Astrocyte of the spinal cord (primary cell): ENCODE measurements at regions not wholly inside any gene's neighbourhood (a gene's known extent, or its start where the extent isn't known, plus 50 kb on each side); places are given as distances from the start of the nearest gene placed in this dataset.
A peak's percentile ranks its signal among the peaks of the same experiment; 100 is the strongest.

Source experiments
- DNase-seq: peaks from one replicate; pipeline ENCODE4 v3.0.0; 2011; ENCODE audit warnings: low read depth, low spot score
- H3K4me3 ChIP-seq: 2 replicates; pipeline ENCODE4 v1.5.1; 2011; ENCODE audit warnings: low read depth, mild to moderate bottlenecking, low read length, moderate library complexity
- CTCF ChIP-seq: IDR thresholded peaks from 2 replicates; pipeline ENCODE4 v1.5.1; 2012; ENCODE audit warnings: low read depth, mild to moderate bottlenecking, low read length, inconsistent platforms
- in situ Hi-C: cut with HindIII; loops from 2 replicates; pipeline ENCODE4 v1.10.0; 2017; ENCODE audit warnings: low sequenced_read_pairs

GRCh38 chr3:43953380-43953779 is 262.6 kb downstream of the ABHD5 start:
- no peak overlapping the region for H3K4me3 ChIP-seq
- DNase-seq: no peak
- no peak for TF ChIP-seq CTCF
- in situ Hi-C loops: no loop called here

DNA sequence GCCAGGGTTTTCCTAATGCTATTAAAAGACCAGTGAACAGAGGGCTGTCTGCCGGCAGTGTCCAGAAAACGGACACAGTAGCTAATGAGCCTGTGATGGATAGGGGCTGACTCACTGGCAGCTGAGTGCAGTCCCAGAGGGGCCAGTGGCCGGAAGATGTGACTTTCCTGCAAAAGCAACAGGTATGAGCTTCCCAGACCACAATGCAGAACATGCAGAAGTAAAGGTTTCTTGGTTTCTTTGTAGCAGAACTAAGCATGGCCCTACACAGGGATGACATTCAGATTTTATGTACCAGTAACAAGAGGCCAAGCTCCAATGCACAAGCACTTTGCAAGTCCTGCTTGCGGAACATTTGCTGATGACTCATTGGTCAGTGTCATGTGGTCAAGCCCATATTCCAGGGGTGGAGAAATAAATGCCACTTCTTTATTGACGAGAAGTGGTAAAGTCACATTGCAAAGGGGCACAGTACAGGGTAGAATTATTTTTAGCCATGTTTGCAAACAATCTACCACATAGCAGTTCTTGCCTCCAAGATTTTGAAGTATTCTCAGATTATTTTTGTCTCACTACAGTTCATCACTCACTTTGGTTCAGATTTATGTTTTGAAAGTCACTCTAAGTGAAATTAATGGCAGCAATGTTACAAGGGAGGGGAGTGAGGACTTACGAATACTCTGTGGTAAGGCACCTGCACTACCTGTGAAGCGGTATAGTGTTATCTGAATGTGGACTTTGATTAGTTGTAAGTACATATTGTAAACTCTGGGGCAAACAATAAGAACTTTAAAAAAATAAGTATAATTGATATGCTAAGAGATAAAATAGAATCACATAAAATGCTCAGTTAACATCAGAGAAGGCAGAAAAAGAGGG is 263.3 kb downstream of the ABHD5 start:
- no peak for TF ChIP-seq CTCF
- H3K4me3 ChIP-seq: no peak overlapping the region
- in situ Hi-C loops: no loop called here
- peak; percentile 76 for DNase-seq

DNA sequence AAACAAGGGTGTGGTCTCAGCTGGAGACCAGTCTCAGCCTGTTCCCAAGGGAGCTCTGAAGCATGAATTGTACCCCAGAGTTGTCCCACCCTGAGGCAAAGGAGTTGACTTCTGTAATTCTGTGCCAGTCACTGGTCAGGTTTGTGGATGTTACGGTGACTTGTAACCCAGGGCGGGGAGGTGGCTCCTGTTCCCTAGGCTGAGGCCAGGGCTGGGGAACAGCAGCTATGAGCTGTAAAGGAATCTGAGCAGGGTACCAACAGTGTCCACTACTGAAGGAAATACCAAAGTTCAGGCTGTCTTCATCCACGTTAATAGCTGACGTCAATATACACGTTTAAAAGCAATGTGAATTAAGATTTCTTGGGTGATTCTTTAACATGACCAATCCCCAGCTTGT is 266.2 kb downstream of the ABHD5 start:
- in situ Hi-C loops: no loop called here
- no peak overlapping the region for H3K4me3 ChIP-seq
- no peak for TF ChIP-seq CTCF
- no peak for DNase-seq

- DNase-seq: no peak
- no peak overlapping the region for H3K4me3 ChIP-seq
- no peak for TF ChIP-seq CTCF
- in situ Hi-C loops: no loop called here
Observed at GRCh38 chr3:43957553-43957952, 266.8 kb downstream of the ABHD5 start.

GRCh38 chr3:43958005-43958770 is 267.4 kb downstream of the ABHD5 start:
- DNase-seq: no peak
- no peak for TF ChIP-seq CTCF
- in situ Hi-C loops: no loop called here
- no peak overlapping the region for H3K4me3 ChIP-seq

DNA sequence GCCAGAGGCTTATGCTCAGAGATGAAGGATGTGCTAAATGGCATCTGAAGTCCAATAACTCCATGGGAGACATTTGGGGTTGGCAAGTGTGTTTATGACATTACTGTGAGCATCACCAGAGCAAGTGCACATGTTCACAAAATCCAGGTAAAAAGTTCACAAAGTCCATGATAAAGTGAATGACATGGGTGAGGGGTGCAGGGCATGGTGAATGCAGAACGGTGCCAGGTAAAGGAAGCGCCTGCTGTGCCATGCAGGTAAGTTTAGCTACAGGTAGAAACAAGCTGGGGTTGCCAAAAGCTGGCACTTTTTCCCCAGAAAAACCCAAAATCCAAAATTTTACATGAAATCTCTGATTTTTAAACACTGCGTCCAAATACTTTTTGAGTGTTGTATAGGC is 268.2 kb downstream of the ABHD5 start:
- in situ Hi-C loops: no loop called here
- no peak overlapping the region for H3K4me3 ChIP-seq
- no peak for TF ChIP-seq CTCF
- DNase-seq: no peak
